ENCODE measurements at regions not wholly inside any gene's neighbourhood (a gene's known extent, or its start where the extent isn't known, plus 50 kb on each side); places are given as distances from the start of the nearest gene placed in this dataset.
"Not testable (repeated sequence)": the region's sequence is repeated elsewhere in the genome, so short reads cannot be mapped to it uniquely, and the experiment has no call there.

DNA sequence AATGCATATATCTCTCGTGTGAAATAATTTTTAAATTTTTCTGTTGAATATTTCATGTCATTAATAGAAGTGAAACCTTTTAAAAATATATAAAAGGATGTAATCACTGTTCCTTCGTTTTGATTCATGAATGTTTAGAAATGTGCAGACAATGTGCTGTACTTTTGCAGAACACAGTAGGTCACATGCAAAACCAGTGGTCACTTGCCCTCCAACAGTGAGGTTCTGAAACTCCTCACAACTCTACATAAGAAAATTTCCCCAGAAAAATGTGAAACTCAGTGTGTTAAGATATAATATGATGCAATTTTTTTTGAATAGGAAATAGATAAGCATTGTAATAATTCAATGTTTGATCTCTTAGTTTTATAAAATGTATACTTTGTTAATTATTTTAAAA, 747.7 kb upstream of the CDH18 start:
- WGBS, 2 donors = 73 to 82% methylated on average over 2 of the region's 2 CpGs
- H3K4me1 ChIP-seq; H3K36me3 ChIP-seq (ENCODE audit: low read depth, missing control alignments); DNase-seq; H3K27me3 ChIP-seq; H3K27ac ChIP-seq; H3K4me3 ChIP-seq; H3K9me3 ChIP-seq; intact Hi-C loops (cut with DNase I; ENCODE audit: low total_unique reads): not testable (repeated sequence)

DNA sequence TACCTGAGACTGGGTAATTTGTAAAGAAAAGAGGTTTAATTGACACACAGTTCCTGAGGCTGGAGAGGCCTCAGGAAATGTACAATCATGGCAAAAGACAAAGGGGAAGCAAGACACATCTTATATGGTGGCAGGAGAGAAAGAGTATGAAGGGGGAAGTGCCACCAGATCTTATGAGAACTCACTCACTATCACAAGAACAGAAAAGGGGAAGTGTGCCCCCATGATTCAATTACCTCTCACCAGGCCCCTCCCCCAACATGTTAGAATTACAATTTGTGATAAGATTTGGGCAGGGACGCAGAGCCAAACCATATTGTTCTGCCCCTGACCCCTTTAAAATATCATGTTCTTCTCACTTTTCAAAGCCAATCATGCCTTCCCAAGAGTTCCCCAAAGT, 744.2 kb upstream of the CDH18 start:
- H3K4me1 ChIP-seq; H3K27ac ChIP-seq; DNase-seq; H3K27me3 ChIP-seq; H3K9me3 ChIP-seq; H3K4me3 ChIP-seq; H3K36me3 ChIP-seq (ENCODE audit: low read depth, missing control alignments); intact Hi-C loops (cut with DNase I; ENCODE audit: low total_unique reads): not testable (repeated sequence)
- WGBS, 2 donors = 65 to 93% methylated on average over 1 of the region's 1 CpG

DNA sequence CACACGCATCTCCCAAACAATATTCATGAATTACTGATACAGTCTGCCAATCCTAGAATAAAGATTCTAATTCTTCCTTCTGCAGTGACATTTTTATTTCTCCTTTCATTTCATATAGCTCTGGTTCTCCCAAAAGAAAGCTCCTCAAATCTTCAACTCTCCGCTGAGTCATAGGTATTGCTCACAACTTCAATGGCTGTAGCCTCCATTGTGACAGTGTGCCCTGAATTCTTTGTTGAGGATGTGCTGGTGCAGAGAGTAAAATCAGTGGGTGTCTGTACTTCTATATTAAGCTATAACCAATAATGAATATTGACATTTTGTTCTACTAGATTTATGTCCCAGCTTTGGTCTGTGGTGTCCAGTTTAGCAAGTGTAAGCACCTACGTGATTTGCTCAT, 733.3 kb upstream of the CDH18 start:
- H3K27ac ChIP-seq; H3K36me3 ChIP-seq (ENCODE audit: low read depth, missing control alignments); H3K27me3 ChIP-seq; H3K9me3 ChIP-seq; H3K4me3 ChIP-seq; intact Hi-C loops (cut with DNase I; ENCODE audit: low total_unique reads); DNase-seq; H3K4me1 ChIP-seq: not testable (repeated sequence)
- WGBS, 2 donors = 93 to 98% methylated on average over 2 to 3 of the region's 3 CpGs

DNA sequence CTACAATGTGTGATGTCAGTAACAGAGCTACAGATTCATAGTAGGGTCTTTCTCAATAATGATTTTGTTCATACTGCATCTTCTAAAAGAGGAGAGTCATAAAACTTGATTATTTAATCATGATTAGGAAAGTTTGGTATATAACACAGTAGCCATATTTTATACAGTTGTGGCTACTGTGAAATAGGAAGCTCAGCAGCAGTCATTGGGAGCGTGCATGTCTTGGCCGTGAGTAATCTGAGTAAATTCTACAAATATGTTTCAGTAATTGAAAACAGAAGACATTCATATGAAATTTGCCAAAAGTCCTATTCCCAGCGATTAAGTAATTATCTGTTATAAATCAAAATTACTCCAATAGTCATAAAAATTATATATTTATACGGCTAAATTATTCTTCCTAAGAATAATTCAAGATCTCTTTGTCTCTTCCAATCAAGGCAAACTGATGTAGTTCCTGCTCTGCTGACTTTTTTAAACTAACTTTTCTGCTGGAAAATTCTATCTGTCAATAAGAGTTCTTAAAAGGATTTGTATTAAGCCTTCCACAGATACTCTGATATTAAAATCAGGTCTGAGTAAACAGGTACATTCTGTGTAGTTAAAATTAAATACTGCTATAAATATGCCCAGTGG, 723.6 kb upstream of the CDH18 start:
- H3K9me3 ChIP-seq; H3K27ac ChIP-seq; H3K4me3 ChIP-seq; H3K4me1 ChIP-seq; H3K27me3 ChIP-seq; intact Hi-C loops (cut with DNase I; ENCODE audit: low total_unique reads); H3K36me3 ChIP-seq (ENCODE audit: low read depth, missing control alignments); DNase-seq: not testable (repeated sequence)
- 58 to 59% methylated on average over 4 of the region's 4 CpGs for WGBS, 2 donors

DNA sequence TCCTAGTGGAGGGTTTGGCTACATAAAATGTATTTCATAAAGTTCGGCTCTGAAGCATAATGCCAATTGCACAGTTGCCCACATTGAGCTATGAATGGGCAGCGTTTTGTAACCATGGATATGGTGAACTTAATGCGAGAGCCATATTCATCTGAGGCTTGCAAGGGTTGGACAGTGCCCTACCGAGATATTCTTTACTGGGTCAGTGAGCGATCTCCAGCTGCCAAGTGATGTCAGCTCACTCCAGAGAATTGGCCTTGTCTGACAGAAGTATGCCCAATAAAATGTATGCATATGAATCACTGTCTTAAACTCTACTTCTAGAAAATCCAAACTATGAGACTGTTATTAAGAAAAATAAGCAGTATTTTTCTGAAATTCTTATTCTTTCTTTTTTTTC, 719.6 kb upstream of the CDH18 start:
- H3K27me3 ChIP-seq; H3K27ac ChIP-seq; DNase-seq; H3K4me3 ChIP-seq; H3K36me3 ChIP-seq (ENCODE audit: low read depth, missing control alignments); intact Hi-C loops (cut with DNase I; ENCODE audit: low total_unique reads); H3K9me3 ChIP-seq; H3K4me1 ChIP-seq: not testable (repeated sequence)
- 48 to 56% methylated on average over 5 of the region's 5 CpGs for WGBS, 2 donors

DNA sequence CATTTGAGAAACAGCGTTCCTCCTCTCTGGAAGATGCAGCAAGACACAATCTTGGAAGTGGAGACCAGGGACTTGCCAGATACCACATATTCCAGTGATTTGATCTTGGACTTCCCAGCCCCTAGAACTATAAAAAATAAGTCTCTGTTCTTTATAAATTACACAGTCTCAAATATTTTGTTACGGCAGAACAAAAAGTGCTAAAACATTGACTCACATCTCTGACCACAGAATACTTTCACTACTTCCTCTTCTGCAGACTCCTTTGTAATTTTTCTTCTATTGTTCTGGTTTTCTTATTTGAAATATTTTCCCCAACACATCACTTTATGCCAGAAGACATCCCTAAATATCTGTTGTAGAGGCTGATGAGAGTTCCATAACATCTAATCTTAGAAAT, 706.1 kb upstream of the CDH18 start:
- Histone ChIP-seq H3K27me3 (no peaks in the 10 kb centered on the region), H3K4me1 (no peaks in the 10 kb centered on the region), H3K27ac (no peak overlapping the region), H3K36me3 (ENCODE audit: low read depth, missing control alignments) (no peaks in the 10 kb centered on the region), H3K4me3 (no peak overlapping the region), H3K9me3 (no peaks in the 10 kb centered on the region)
- TF ChIP-seq, protein P1, sequence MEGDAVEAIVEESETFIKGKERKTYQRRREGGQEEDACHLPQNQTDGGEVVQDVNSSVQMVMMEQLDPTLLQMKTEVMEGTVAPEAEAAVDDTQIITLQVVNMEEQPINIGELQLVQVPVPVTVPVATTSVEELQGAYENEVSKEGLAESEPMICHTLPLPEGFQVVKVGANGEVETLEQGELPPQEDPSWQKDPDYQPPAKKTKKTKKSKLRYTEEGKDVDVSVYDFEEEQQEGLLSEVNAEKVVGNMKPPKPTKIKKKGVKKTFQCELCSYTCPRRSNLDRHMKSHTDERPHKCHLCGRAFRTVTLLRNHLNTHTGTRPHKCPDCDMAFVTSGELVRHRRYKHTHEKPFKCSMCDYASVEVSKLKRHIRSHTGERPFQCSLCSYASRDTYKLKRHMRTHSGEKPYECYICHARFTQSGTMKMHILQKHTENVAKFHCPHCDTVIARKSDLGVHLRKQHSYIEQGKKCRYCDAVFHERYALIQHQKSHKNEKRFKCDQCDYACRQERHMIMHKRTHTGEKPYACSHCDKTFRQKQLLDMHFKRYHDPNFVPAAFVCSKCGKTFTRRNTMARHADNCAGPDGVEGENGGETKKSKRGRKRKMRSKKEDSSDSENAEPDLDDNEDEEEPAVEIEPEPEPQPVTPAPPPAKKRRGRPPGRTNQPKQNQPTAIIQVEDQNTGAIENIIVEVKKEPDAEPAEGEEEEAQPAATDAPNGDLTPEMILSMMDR (IDR thresholded peaks at IDR 0.05) = no peak
- TF ChIP-seq POLR2A (IDR thresholded peaks at IDR 0.05) = no peak
- no peak for DNase-seq
- intact Hi-C loops (cut with DNase I; ENCODE audit: low total_unique reads) = no loop called here
- WGBS, 2 donors = 41 to 42% methylated on average over 2 of the region's 2 CpGs

DNA sequence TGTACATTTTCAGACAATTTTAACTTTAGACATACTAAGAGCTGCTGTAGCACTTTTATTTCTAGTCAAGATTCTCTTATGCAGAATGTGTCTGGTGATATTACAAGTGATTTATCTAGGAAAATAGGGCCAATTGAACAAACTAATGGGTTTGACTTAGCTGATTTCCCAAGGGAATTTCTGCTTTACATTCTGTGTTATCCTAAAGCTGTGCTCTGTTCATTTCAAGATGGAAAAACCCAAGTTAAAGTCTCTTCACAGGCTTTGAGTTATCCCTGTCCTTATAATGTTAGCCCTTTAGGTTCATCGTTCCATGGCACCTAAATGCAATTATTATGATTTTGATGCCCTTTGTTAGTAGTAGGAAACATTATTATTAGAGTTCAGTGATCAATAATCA, 704.9 kb upstream of the CDH18 start:
- no peak for TF ChIP-seq POLR2A (IDR thresholded peaks at IDR 0.05)
- TF ChIP-seq, protein P1 (IDR thresholded peaks at IDR 0.05) = no peak
- DNase-seq = no peak
- Histone ChIP-seq H3K27ac (no peak overlapping the region), H3K27me3 (no peaks in the 10 kb centered on the region), H3K36me3 (ENCODE audit: low read depth, missing control alignments) (no peaks in the 10 kb centered on the region), H3K4me3 (no peak overlapping the region), H3K4me1 (no peaks in the 10 kb centered on the region), H3K9me3 (no peaks in the 10 kb centered on the region)
- WGBS, 2 donors = 90 to 97% methylated on average over 1 of the region's 1 CpG
- intact Hi-C loops (cut with DNase I; ENCODE audit: low total_unique reads) = no loop called here

Data from testis (tissue), 2 donors.